ENCODE measurements at regions not wholly inside any gene's neighbourhood (a gene's known extent, or its start where the extent isn't known, plus 50 kb on each side); places are given as distances from the start of the nearest gene placed in this dataset.
"Not testable (repeated sequence)": the region's sequence is repeated elsewhere in the genome, so short reads cannot be mapped to it uniquely, and the experiment has no call there.

- no peak overlapping the region for H3K4me3 ChIP-seq (ENCODE audit: low read length)
- no peak for DNase-seq (ENCODE audit: low read depth, low spot score)
These were observed 335.8 kb upstream of the DDI1 start for GRCh38 chr11:103700622-103701021.

- no peak for DNase-seq (ENCODE audit: low read depth, low spot score)
- H3K4me3 ChIP-seq (ENCODE audit: low read length), result no peak overlapping the region
These were observed 333.0 kb upstream of the DDI1 start for GRCh38 chr11:103703437-103703836.

- no peak overlapping the region for H3K4me3 ChIP-seq (ENCODE audit: low read length)
- DNase-seq (ENCODE audit: low read depth, low spot score), result no peak
These were observed 332.5 kb upstream of the DDI1 start for GRCh38 chr11:103703954-103704353.

- H3K4me3 ChIP-seq (ENCODE audit: low read length), result no peak overlapping the region
- no peak for DNase-seq (ENCODE audit: low read depth, low spot score)
These were observed 330.8 kb upstream of the DDI1 start for GRCh38 chr11:103705642-103706041.

- DNase-seq (ENCODE audit: low read depth, low spot score), result no peak
- no peak overlapping the region for H3K4me3 ChIP-seq (ENCODE audit: low read length)
These were observed 327.1 kb upstream of the DDI1 start for GRCh38 chr11:103709371-103709770.

- DNase-seq (ENCODE audit: low read depth, low spot score), result no peak
- H3K4me3 ChIP-seq (ENCODE audit: low read length), result no peak overlapping the region
These were observed 322.2 kb upstream of the DDI1 start for GRCh38 chr11:103714246-103714645.

GRCh38 chr11:103716363-103716762 lies 320.1 kb upstream of the DDI1 start:
- no peak overlapping the region for H3K4me3 ChIP-seq (ENCODE audit: low read length)
- no peak for DNase-seq (ENCODE audit: low read depth, low spot score)

GRCh38 chr11:103727262-103727661 lies 309.2 kb upstream of the DDI1 start:
- no peak for DNase-seq (ENCODE audit: low read depth, low spot score)
- no peak overlapping the region for H3K4me3 ChIP-seq (ENCODE audit: low read length)

GRCh38 chr11:103729617-103730016 lies 306.8 kb upstream of the DDI1 start:
- DNase-seq (ENCODE audit: low read depth, low spot score), result no peak
- no peak overlapping the region for H3K4me3 ChIP-seq (ENCODE audit: low read length)

- H3K4me3 ChIP-seq (ENCODE audit: low read length), result no peak overlapping the region
- DNase-seq (ENCODE audit: low read depth, low spot score), result no peak
These were observed 306.1 kb upstream of the DDI1 start for GRCh38 chr11:103730131-103730940.

- H3K4me3 ChIP-seq (ENCODE audit: low read length), result no peak overlapping the region
- DNase-seq (ENCODE audit: low read depth, low spot score), result no peak
These were observed 304.8 kb upstream of the DDI1 start for GRCh38 chr11:103731670-103732069.

GRCh38 chr11:103733889-103734288 lies 302.6 kb upstream of the DDI1 start:
- no peak for DNase-seq (ENCODE audit: low read depth, low spot score)
- H3K4me3 ChIP-seq (ENCODE audit: low read length), result no peak overlapping the region

- no peak for DNase-seq (ENCODE audit: low read depth, low spot score)
- H3K4me3 ChIP-seq (ENCODE audit: low read length), result no peak overlapping the region
These were observed 300.9 kb upstream of the DDI1 start for GRCh38 chr11:103735497-103736032.

- no peak overlapping the region for H3K4me3 ChIP-seq (ENCODE audit: low read length)
- DNase-seq (ENCODE audit: low read depth, low spot score), result no peak
These were observed 300.0 kb upstream of the DDI1 start for GRCh38 chr11:103736315-103737036.

GRCh38 chr11:103737037-103737622 lies 299.3 kb upstream of the DDI1 start:
- DNase-seq (ENCODE audit: low read depth, low spot score), result no peak
- H3K4me3 ChIP-seq (ENCODE audit: low read length), result no peak overlapping the region

- H3K4me3 ChIP-seq (ENCODE audit: low read length), result no peak overlapping the region
- DNase-seq (ENCODE audit: low read depth, low spot score), result no peak
These were observed 298.7 kb upstream of the DDI1 start for GRCh38 chr11:103737747-103738146.

GRCh38 chr11:103739074-103739796 lies 297.2 kb upstream of the DDI1 start:
- not testable (repeated sequence) for DNase-seq (ENCODE audit: low read depth, low spot score); H3K4me3 ChIP-seq (ENCODE audit: low read length)

- H3K4me3 ChIP-seq (ENCODE audit: low read length), result no peak overlapping the region
- DNase-seq (ENCODE audit: low read depth, low spot score), result no peak
These were observed 291.8 kb upstream of the DDI1 start for GRCh38 chr11:103744496-103745153.

GRCh38 chr11:103749158-103749557 lies 287.3 kb upstream of the DDI1 start:
- DNase-seq (ENCODE audit: low read depth, low spot score), result no peak
- H3K4me3 ChIP-seq (ENCODE audit: low read length), result no peak overlapping the region

Data from Jurkat, Clone E6-1 (cell line).